Stomach smooth muscle (tissue), 2 donors: ENCODE measurements at regions not wholly inside any gene's neighbourhood (a gene's known extent, or its start where the extent isn't known, plus 50 kb on each side); places are given as distances from the start of the nearest gene placed in this dataset.

Experiments
- H3K27ac ChIP-seq: one replicate; pipeline ENCODE4 v1.7.0; 2013; ENCODE audit warnings: mild to moderate bottlenecking, low read length, inconsistent platforms
- H3K27me3 ChIP-seq, 2 donors: one replicate each; pipeline ENCODE4 v1.7.0; 2013; ENCODE audit warnings: low read length in 2 of 2; ENCODE audit not compliant: insufficient read depth in 2 of 2, control insufficient read depth in 1 of 2
- H3K36me3 ChIP-seq, 2 donors: one replicate each; pipeline ENCODE4 v1.7.0; 2013; ENCODE audit warnings: low read length in 2 of 2; ENCODE audit not compliant: control insufficient read depth in 2 of 2, insufficient read depth in 2 of 2
- H3K4me1 ChIP-seq: one replicate; pipeline ENCODE4 v1.7.0; 2013; ENCODE audit warnings: low read length; ENCODE audit not compliant: control insufficient read depth, insufficient read depth
- H3K4me3 ChIP-seq, 2 donors: one replicate each; pipeline ENCODE4 v1.7.0; 2013; ENCODE audit warnings: low read length in 2 of 2
- H3K9ac ChIP-seq, 2 donors: one replicate each; pipeline ENCODE4 v1.7.0; 2013; ENCODE audit warnings: low read length in 2 of 2, mild to moderate bottlenecking in 1 of 2
- H3K9me3 ChIP-seq, 2 donors: one replicate each; pipeline ENCODE4 v1.7.0; 2013; ENCODE audit warnings: low read length in 2 of 2; ENCODE audit not compliant: control insufficient read depth in 2 of 2
- donor health status: healthy.
- donor health status: Pancreatic carcinoma.

DNA sequence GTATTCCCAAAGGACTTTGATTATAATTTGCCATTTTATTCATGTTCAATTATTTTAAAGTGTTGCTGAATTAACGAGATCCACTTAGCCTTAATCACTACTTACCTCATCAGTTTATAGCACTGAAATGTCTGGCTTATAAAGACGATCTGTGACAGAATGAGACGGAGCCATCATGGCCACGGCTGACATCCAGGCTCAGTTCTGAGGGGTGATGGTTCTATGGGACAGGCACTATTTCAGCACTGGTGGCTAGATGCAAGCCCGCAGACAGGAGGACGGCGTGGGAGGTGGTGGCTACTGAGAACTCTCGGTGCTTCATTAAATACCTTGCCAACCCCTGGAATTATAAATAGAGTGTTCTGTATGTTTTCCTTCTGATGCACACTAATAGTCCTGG, 1084.2 kb upstream of the TENM3 start:
- Histone ChIP-seq H3K4me1 (no peaks in the 10 kb centered on the region), H3K9me3 (no peaks in the 10 kb centered on the region), H3K27ac (no peak overlapping the region), H3K4me3 (no peak overlapping the region), H3K9ac (no peak overlapping the region), H3K27me3 (no peaks in the 10 kb centered on the region), H3K36me3 (no peaks in the 10 kb centered on the region)

DNA sequence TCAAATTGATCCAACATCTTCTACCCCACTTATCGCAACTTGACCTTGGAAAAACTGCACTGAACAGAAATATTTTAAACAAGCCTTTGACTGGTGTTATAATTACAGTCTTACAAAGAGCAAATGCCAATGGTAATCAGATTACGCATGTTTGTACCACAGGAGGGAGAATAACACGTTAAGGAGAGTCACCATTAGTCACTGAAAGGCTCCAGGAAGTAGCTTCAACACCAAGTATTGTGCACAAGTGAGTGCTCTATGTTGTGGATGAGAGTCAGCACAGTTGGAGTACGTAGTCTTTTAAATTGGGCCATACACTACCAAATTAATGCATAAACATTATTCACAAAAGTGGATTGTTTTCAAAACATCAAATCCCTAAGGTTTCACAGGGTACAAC, 1081.5 kb upstream of the TENM3 start:
- H3K27me3 ChIP-seq, result no peaks in the 10 kb centered on the region
- no peak overlapping the region for H3K27ac ChIP-seq
- H3K4me3 ChIP-seq, result no peak overlapping the region
- no peak overlapping the region for H3K9ac ChIP-seq
- H3K36me3 ChIP-seq, result no peaks in the 10 kb centered on the region
- H3K9me3 ChIP-seq, result no peaks in the 10 kb centered on the region
- H3K4me1 ChIP-seq, result no peaks in the 10 kb centered on the region

DNA sequence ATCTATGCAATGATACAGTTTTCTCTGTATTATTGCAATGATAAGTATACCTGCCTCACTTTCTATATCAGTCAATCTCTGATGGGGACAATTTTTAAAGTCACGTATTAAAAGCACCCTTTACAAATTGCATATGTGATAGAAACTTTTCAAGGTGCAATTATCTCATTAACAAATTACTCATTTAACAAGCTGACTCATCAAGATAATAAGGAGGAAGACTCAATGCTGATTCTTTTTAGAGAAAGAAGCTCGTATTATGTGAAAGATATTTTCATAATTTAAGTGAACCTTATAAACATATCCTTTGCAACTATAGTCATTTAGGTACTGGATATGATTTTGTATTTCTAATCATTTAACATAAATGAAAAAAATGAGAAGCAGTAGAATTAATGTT, 1080.9 kb upstream of the TENM3 start:
- Histone ChIP-seq H3K4me3 (no peak overlapping the region), H3K4me1 (no peaks in the 10 kb centered on the region), H3K27ac (no peak overlapping the region), H3K36me3 (no peaks in the 10 kb centered on the region), H3K9ac (no peak overlapping the region), H3K27me3 (no peaks in the 10 kb centered on the region), H3K9me3 (no peaks in the 10 kb centered on the region)

DNA sequence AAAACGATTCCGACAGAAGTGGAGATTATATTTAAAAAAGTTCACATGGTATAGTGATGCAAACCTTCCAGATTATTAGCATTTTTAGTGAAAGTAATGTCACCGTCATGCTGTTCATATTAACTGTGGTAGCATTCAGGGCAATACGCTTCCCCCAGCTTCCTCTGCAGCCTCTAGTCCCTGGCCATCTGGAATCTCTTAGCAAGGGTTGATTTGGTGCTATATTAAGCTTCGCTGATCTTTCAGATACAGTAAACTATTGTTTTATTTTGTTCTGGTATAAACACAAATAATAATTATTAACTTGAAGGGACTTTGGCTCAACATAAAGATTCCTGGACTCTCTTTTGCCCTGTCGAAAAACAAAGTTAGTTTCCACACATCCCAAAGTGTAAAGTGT, 1080.5 kb upstream of the TENM3 start:
- Histone ChIP-seq H3K36me3 (no peaks in the 10 kb centered on the region), H3K9ac (no peak overlapping the region), H3K4me1 (no peaks in the 10 kb centered on the region), H3K9me3 (no peaks in the 10 kb centered on the region), H3K27me3 (no peaks in the 10 kb centered on the region), H3K4me3 (no peak overlapping the region), H3K27ac (no peak overlapping the region)

DNA sequence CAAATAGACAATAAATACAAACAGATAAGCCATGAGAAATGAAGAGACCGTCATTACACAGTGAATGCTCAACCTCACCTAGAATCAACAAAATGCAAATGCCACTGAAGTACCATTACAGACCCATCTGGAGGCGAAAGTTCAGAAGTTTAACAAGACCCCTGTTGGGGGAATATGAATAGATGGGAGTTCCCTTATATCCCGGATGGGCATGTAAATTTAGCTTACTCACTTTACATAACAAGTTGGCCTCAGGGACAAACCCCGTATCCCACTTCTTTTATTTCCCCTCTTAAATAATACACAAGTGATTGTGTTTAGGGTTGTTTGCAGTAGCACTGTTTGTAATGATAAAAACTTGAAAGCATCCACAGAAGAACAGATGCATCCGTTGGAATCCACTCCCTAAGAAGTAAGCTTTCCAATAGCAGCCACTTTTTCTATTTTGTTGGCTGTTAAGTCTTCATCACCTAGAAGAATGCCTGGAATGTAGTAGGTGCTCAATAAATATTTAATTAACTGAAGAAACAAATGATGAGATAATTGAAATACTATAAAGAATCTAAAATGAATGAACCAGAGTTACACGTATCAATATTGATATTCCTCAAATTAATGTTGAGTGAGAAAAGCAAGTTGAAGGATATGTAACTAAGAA, 1076.3 kb upstream of the TENM3 start:
- H3K27ac ChIP-seq, result no peak overlapping the region
- no peak overlapping the region for H3K9ac ChIP-seq

DNA sequence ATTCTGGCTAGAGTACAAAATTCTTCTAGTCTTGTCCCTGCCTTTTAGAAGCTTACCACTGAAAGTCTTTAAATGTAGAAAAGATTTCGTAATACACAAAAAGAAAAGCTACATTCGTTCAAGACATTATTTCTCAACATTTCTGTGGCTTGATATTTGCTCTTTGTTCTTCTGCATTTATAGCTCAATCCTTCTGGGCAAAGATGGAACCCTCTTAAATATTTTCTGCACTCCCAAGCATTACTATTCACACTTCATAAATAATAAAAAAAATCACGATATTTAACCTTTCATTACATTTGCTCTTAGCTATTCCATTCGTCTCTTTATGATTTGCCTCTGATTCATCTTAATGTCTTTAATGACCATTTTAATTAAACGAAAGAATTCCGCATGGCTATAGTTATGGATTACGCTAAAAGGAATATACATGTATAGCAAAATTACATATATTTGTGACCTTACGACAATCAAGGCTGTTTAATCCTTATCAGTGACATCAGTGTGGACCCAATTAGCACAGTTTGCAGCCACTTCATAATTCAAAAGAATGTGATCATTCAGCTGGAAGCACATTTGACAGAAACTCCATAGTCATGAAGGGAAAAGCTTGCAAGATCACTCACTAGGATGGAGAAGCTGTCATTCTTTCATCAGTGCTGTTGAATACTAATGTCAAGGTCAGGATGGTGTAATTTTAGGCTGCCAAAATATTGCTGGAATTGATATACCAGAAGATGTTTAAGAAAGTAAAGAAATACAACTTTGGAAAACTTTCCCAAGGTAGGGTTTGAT, 1075.0 kb upstream of the TENM3 start:
- no peak overlapping the region for H3K27ac ChIP-seq
- H3K9me3 ChIP-seq, result no peaks in the 10 kb centered on the region
- H3K27me3 ChIP-seq, result no peaks in the 10 kb centered on the region
- no peak overlapping the region for H3K9ac ChIP-seq
- H3K4me3 ChIP-seq, result no peak overlapping the region
- no peaks in the 10 kb centered on the region for H3K36me3 ChIP-seq
- no peaks in the 10 kb centered on the region for H3K4me1 ChIP-seq

More for the DNA sequence above, 1076.3 kb upstream of the TENM3 start:
- no peaks in the 10 kb centered on the region for H3K27me3 ChIP-seq
- no peaks in the 10 kb centered on the region for H3K4me1 ChIP-seq
- no peaks in the 10 kb centered on the region for H3K36me3 ChIP-seq
- no peak overlapping the region for H3K4me3 ChIP-seq
- H3K9me3 ChIP-seq, result no peaks in the 10 kb centered on the region

DNA sequence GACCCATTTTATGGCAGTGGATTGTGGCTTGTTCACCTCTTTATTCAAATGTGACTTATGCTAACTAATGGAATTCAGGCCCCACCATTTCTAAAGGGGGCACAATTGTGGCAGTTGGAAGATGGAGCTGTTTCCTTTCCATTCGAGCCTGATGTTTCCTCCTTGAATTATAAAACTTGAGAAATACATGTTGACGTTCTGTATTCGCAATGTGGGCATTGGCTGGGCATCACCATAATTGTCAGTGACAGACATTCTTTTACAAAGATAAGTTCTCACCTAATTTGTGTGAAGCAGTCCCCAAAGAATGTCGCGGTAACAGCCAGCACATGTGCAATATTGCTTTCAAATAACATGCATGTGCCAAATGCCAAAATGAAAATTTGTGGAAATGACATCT, 1070.2 kb upstream of the TENM3 start:
- H3K27ac ChIP-seq, result no peak overlapping the region
- H3K9me3 ChIP-seq, result no peaks in the 10 kb centered on the region
- no peaks in the 10 kb centered on the region for H3K36me3 ChIP-seq
- H3K4me1 ChIP-seq, result no peaks in the 10 kb centered on the region
- H3K4me3 ChIP-seq, result no peak overlapping the region
- H3K27me3 ChIP-seq, result no peaks in the 10 kb centered on the region
- no peak overlapping the region for H3K9ac ChIP-seq

DNA sequence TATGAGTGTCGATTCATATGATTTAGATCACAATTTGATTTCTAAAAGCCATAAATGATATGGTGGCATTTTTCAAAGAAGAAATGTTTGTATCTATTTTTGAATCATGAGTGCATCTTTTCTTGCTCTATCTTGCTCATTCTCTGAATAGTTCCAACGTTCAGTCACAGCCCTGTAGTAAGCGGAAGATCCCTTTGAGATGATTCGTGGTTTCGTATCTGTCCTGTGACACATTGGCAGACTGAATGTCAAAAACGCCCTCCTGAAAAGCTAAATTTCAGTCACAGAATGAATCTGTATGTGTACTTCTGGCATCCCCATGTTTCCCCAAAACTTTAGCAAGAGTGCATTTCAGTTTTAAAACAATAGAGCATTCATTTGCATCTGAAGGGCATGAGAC, 1066.9 kb upstream of the TENM3 start:
- Histone ChIP-seq H3K9ac (no peak overlapping the region), H3K4me3 (no peak overlapping the region), H3K36me3 (no peaks in the 10 kb centered on the region), H3K27ac (no peak overlapping the region), H3K4me1 (no peaks in the 10 kb centered on the region), H3K27me3 (no peaks in the 10 kb centered on the region), H3K9me3 (no peaks in the 10 kb centered on the region)

DNA sequence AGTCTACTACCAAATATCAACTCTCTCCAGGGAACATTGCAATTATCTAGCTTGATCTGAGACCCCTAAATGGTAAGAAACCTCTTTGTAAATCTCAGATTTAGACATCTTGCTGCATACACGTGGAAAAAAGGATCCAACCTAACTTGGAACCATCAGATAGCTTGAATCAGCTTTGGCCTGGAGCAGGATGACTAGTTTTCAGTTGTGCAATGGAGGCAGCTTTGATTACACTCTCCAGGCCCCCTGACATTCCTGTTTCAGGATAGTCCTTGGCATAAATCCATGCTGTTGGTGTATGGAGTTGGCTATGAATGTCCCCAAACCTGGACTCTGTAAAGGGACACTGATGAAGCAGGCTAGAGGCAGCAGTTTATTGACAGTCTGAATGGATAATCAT, 1061.9 kb upstream of the TENM3 start:
- H3K27me3 ChIP-seq, result no peaks in the 10 kb centered on the region
- H3K9me3 ChIP-seq, result no peaks in the 10 kb centered on the region
- no peak overlapping the region for H3K4me3 ChIP-seq
- H3K4me1 ChIP-seq, result no peaks in the 10 kb centered on the region
- no peak overlapping the region for H3K9ac ChIP-seq
- H3K36me3 ChIP-seq, result no peaks in the 10 kb centered on the region
- H3K27ac ChIP-seq, result no peak overlapping the region

DNA sequence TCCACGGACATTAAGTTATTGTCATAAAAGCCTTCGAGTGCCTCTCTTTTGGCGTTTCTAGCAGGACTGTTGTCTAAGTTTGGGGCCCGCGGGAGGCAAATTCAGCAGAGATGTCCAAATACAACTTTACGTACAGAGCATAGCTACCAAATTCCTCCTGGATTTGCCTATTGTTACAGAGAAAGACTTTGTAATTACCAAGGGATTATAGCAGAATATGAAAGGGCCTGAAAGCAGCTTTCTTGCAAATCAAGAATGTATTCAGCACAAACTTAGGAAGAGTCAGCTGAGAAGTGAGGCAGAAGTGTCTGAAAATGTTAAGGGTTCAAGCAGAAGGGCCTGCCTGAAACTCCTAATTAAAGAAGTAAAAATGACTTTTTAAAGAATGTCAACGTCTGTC, 1053.5 kb upstream of the TENM3 start:
- Histone ChIP-seq H3K4me1 (no peaks in the 10 kb centered on the region), H3K4me3 (no peak overlapping the region), H3K36me3 (no peaks in the 10 kb centered on the region), H3K27ac (no peak overlapping the region), H3K9me3 (no peaks in the 10 kb centered on the region), H3K9ac (no peak overlapping the region), H3K27me3 (no peaks in the 10 kb centered on the region)
